GM21786 (cell line): ENCODE measurements at regions not wholly inside any gene's neighbourhood (a gene's known extent, or its start where the extent isn't known, plus 50 kb on each side); places are given as distances from the start of the nearest gene placed in this dataset.
"Not testable (repeated sequence)": the region's sequence is repeated elsewhere in the genome, so short reads cannot be mapped to it uniquely, and the experiment has no call there.

Experiments used
- ATAC-seq: cut with Tn5 transposase; IDR thresholded peaks from one replicate; pipeline ENCODE4 v1.9.1; 2021; ENCODE audit not compliant: unreplicated experiment

GRCh38 chr7:115574681-115575291 is 455.8 kb downstream of the TFEC start:
- no peak for ATAC-seq

DNA sequence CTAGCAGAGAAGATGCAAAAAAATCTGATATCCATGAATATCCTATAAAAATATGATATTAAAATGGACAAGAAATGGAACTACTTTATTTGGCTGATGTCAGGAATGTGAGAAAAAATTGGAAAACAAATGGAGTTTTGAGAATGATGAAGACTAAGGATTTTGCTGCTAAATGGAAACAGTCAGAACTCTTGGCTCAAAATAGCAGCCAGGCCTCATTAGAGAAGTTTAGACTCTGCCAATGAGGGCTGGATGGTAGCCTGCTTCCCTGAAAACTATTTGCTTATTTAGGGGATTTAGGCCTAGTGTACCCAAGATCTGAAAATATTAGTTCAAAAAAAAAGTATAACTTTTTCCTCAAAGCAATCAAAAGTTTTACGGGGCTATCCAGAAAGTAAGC is 458.5 kb downstream of the TFEC start:
- ATAC-seq, result no peak

GRCh38 chr7:115561335-115562110 is 469.0 kb downstream of the TFEC start:
- ATAC-seq, result no peak

DNA sequence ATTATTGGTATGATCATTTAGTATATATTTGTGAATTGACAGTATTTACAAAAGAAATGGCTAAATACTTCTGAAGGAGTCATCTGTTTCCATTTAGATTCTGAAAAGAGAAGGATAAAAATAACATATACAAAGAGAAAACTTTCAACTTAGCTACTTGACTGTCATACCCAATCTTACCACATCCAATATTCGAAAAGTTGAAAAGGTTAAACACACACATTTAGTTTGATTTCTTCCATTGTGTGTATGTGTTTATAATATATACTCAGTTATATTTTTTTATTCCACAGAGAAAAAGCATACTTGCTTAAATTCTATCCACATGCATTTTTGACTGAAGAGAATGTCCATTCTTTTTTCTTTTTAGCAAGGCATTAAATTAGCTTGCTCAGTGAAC is 470.7 kb downstream of the TFEC start:
- no peak for ATAC-seq

- no peak for ATAC-seq
These were observed 472.4 kb downstream of the TFEC start for GRCh38 chr7:115558161-115558560.

DNA sequence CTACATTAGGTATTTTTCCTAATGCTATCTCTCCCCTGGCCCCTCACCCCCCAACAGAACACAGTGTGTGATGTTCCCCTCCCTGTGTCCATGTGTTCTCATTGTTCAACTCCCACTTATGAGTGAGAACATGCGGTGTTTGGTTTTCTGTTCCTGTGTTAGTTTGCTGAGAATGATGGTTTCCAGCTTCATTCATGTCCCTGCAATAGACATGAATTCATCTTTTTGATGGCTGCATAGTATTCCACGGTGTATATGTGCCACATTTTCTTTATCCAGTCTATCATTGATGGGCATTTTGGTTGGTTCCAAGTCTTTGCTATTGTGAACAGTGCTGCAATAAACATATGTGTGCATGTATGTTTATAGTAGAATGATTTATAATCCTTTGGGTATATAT is 473.3 kb downstream of the TFEC start:
- not testable (repeated sequence) for ATAC-seq

DNA sequence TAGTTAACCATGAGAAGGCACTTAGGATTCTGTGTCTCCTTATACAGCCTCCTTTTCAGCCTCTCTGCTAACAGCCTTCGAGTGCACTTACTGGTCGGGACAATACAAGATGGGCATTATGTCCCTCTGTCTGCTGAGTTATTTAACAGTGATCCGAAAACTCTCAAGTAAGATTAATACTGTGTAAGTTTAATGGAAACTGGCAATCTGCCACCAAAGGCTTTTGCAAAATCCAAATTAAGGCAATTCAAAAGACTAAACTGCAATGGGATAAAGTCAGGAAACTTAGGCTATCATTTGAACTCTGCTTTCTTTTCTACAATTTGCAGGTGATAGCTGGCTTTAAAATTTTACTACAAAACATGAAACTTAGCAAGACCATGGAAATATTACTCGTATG is 477.8 kb downstream of the TFEC start:
- no peak for ATAC-seq

GRCh38 chr7:115549910-115550309 is 480.7 kb downstream of the TFEC start:
- no peak for ATAC-seq

- ATAC-seq, result no peak
These were observed 481.8 kb downstream of the TFEC start for GRCh38 chr7:115548756-115549155.

GRCh38 chr7:115546790-115547189 is 483.8 kb downstream of the TFEC start:
- ATAC-seq, result no peak

- no peak for ATAC-seq
These were observed 496.8 kb downstream of the TFEC start for GRCh38 chr7:115533785-115534184.

DNA sequence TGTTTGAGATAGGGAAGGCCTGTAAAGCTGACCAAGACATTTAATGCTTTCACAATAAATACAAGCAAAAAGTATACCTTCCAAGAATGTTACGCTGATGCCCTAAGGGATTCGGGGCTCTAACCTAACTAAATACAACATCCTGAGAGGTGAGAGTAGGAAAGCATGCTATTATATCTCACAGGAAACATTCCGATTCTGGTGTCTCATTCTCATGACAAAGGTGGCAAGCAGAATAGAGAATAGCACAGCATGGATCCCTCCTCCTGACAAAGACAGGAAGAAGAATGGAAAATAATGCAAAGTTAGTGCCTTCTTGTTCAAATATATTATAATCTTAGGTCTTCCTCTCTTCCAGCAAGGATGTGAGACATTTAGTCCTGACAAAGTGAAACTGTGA is 504.3 kb downstream of the TFEC start:
- no peak for ATAC-seq

- no peak for ATAC-seq
These were observed 508.4 kb downstream of the TFEC start for GRCh38 chr7:115522174-115522573.

- ATAC-seq, result no peak
These were observed 514.2 kb downstream of the TFEC start for GRCh38 chr7:115516341-115516740.

- ATAC-seq, result no peak
These were observed 519.2 kb downstream of the TFEC start for GRCh38 chr7:115511330-115511729.

DNA sequence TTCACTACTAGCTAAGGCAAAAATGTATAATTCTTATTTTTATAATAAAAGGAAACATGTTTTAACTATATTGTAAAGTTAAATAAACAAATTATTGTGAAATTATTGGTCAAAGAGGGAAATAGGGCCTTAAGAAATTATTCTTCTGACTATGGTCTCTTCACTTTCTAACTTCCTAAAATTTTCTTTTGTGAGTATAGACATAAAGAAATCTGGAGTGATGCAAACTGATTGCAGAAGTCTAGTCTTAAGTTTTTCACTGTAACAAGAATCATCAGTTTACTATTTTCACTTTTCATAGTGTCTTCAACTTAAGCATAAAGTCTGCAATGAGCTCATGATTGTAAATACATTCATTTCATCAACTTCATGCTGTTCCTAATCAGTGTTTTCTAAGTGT is 525.4 kb downstream of the TFEC start:
- no peak for ATAC-seq

GRCh38 chr7:115499956-115500355 is 530.6 kb downstream of the TFEC start:
- ATAC-seq, result no peak

GRCh38 chr7:115496006-115496405 is 534.6 kb downstream of the TFEC start:
- no peak for ATAC-seq

GRCh38 chr7:115494529-115495147 is 535.9 kb downstream of the TFEC start:
- no peak for ATAC-seq

GRCh38 chr7:115493381-115493780 is 537.2 kb downstream of the TFEC start:
- ATAC-seq, result no peak

DNA sequence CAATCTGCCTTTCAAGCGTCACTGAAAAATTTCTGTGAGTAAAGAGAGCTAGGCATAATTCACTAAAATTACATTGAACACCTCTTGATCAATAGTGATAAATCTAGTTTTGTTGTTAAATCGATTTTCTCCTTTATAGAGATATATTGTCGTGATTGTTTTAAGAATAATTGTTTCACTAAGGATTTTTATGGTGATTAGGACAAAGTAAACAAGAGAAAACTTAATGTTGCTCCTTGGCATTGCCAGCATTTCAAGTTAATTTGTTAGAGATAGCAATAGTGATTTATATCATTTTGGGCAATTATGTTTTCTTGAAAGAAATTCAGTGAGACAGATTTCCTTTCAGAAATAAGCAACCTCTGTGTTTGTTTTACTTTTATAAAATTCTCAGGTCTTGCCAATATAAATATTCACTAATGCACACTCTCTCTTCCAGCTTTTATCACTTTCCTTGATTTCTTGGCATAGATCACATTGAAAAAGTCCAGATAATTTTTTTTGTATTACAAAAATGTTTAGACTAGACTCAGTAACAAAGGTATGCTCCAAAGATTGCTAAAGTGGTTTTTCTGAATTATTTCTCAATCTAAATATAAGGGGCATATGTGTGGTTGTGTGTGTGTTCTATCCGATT is 538.7 kb downstream of the TFEC start:
- ATAC-seq, result no peak

GRCh38 chr7:115479448-115479847 is 551.1 kb downstream of the TFEC start:
- no peak for ATAC-seq
